Stimulated activated CD4-positive, alpha-beta T cell treated with anti-CD3 and anti-CD28 coated beads, Interleukin-12 subunit alpha, Interleukin-12 subunit beta, amount 100 ng/mL, for 48 hours (primary cell): ENCODE measurements at regions not wholly inside any gene's neighbourhood (a gene's known extent, or its start where the extent isn't known, plus 50 kb on each side); places are given as distances from the start of the nearest gene placed in this dataset.
"Not testable (repeated sequence)": the region's sequence is repeated elsewhere in the genome, so short reads cannot be mapped to it uniquely, and the experiment has no call there.

Source experiments
- DNase-seq, 3 donors: peaks; one replicate each; pipeline ENCODE4 v3.0.0-alpha.2; 2020; ENCODE audit warnings: low read depth in 2 of 3, low spot score in 1 of 3

DNA sequence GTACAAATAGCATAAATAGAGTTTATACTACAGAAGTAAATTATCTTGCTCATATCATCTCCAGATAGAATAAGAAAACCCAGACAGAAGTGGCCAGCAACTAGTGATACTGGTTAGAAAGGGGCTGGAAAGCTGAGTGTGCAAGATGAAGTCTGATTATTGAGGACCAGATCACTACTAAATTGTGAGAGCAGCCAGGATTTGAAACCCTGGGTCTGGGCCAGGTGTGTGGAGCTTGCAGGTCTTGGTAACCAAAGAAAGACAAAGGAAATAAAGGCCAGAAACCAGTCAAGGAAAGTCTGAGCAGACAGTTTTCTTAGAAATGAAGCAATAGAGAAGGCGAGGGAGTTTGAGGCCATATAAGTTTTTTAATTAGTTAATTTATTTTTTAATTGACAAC, 611.8 kb downstream of the ETNK1 start:
- DNase-seq, result no peak

DNA sequence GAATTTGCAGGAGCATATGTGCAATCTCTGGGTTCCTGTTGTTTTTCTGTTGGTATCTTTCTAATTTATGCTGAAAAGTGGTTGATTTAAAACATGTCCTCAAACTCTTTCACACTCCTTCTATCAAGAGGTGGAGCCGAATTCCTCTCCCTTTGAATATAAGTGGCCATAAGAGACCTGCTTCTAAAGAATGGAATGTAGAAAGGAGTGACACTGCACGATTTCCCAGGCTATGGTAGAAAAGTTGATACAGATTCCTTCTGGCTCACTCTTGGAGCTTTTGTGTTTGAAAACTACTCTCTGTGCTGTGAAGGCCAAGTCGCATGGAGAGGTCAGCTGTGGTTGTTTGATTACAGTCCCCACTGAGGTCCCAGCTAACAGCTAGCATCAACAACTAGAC, 613.2 kb downstream of the ETNK1 start:
- DNase-seq, result no peak

DNA sequence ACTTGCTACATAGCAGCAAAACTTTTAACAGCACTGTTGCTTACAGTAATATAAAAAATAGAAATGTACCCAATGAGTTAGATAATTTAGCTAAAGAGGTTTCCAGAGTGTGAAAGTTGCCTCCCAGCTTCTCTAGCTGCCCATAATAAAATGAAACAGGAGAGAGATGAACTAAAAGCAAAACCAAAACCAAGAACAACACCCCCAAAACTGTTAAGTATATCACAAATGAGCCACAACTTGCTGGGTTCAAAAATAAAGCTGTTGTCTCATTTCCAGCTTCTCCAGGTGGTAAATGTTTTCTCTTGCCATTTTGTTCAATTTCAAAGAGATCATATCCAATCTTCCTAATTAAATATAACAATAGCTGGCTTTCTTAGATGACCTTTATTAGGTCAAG, 614.0 kb downstream of the ETNK1 start:
- no peak for DNase-seq

DNA sequence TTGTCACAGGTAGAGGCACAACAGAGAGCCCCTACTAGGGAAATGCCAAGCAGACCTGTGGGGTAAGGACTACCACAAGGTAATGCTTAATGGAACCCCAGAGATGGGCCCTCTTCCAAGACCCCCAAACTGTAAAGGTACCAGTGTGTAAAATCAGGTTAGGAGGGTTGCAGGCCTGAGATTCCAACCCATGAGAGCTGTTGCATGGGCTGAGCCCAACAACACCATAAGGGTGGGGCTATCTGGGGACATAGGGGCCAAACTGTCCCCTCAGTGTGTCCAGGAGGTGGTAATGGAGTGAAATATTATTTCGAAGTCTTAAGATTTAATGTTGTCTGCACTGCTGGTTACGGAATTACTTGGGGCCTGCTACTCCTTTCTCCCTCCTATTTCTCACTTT, 620.2 kb downstream of the ETNK1 start:
- no peak for DNase-seq

DNA sequence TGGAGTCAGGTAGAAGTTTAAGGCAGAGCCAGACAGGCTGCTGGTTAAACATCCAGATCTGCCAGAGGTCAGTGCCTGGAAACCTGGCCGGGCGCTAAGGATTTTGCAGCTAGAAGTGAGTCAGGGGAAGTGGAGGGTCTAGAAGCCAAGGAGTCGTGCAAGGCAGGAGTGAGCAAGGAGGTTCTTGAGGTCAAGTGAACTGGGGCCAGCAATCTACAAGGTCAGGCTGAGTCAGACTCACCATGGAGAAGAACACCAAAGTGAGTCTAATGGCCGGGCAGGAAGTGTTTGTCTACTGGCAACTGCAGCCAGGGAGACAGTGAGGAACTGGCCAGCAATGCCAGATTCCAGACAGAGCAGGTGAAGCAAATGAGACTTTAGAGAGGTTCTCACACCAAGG, 628.2 kb downstream of the ETNK1 start:
- no peak for DNase-seq

DNA sequence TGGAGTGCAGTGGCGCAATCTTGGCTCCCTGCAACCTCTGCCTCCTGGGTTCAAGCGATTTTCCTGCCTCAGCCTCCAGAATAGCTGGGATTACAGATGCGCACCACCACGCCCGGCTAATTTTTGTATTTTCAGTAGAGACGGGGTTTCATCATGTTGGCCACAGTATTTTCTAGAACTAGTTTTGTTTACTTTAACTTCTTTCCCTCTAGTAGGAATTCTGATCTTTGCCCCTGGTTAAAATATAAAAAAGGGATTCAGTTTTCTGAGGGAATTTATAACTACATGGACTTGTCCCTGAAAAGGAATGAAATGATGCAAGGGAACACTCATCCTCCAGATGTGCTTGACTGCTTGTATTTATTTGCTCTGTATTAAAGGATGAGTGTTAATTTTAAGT, 628.9 kb downstream of the ETNK1 start:
- not testable (repeated sequence) for DNase-seq

DNA sequence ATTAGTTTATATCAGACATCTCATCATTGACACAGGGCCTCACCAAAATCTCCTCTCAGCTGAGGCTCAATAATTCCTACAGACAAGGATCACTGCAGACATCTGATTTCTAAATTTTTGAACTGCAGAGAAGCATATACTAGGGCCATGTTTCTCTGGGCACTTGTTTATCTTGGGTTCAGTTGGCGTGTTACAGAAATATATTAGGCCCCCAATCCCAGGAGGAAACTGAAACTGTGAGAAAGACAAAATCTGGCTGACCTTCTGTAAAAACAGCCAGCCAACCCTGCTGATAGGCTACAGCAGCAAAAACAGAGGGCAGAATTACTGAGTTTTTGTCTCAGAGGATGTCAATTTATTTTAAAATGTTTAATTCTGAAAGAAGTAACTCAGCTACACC, 634.6 kb downstream of the ETNK1 start:
- no peak for DNase-seq

DNA sequence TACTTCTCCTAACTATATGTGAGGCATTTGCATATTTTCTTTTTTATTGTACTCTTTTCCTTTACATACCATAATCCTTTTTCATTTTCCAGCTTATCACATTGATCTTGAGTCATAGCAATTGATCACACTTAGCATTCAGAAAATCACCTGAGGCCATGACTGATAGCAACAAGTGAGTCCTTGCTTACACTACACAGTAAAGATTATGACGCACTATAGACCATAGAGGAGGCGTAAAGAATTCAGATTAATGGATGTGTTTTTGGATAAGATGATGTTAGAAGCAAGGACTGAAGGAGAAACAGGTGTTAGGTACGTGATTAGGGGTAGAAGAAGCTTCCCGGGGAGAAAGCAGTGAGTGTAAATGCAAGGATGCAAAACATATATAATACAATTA, 637.7 kb downstream of the ETNK1 start:
- DNase-seq, result no peak

DNA sequence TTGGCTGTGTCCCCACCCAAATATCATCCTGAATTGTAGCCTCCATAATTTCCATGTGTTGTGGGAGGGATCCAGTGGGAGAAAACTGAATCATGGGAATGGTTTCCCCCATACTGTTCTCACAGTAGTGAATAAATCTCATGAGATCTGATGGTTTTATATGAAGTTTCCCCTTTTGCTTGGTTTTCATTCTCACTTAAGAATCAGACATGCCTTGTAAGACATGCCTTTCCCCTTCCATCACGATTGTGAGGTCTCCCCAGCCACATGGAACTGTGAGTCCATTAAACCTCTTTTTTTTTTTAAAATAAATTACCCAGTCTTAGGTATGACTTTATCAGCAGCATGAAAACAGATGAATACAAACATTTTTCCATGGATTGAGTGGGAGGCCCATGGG, 652.9 kb downstream of the ETNK1 start:
- no peak for DNase-seq

DNA sequence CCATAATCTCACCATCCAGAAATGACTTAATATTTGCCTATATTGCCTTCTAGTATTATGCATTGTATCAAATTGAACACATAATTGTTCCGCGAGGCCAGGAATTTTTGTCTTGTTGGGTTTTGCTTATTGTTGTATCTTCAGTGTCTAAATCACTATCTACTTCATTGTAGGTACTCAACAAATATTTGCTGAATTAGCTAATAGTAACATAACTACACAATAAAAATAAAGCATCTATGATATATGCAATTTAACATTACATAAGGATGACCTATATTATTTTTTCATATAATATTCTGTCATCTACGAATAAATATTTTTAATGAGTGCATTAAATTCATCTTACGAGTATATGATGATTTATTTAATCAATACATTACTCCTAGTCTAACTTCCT, 656.3 kb downstream of the ETNK1 start:
- DNase-seq, result no peak

DNA sequence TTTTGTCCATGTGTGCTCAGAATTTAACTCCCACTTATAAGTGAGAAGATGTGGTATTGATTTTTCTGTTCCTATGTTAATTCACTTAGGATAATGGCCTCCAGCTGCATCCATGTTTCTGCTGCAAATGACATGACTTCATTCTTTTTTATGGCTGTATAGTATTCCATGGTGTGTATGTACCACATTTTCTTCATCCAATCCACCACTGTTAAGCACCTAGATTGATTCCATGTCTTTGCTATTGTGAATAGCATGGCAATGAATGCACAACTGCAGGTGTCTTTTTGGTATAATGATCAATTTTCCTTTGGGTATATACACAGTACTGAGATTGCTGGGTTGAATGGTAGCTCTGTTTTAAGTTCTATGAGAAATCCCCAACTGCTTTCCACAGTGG, 657.7 kb downstream of the ETNK1 start:
- no peak for DNase-seq

DNA sequence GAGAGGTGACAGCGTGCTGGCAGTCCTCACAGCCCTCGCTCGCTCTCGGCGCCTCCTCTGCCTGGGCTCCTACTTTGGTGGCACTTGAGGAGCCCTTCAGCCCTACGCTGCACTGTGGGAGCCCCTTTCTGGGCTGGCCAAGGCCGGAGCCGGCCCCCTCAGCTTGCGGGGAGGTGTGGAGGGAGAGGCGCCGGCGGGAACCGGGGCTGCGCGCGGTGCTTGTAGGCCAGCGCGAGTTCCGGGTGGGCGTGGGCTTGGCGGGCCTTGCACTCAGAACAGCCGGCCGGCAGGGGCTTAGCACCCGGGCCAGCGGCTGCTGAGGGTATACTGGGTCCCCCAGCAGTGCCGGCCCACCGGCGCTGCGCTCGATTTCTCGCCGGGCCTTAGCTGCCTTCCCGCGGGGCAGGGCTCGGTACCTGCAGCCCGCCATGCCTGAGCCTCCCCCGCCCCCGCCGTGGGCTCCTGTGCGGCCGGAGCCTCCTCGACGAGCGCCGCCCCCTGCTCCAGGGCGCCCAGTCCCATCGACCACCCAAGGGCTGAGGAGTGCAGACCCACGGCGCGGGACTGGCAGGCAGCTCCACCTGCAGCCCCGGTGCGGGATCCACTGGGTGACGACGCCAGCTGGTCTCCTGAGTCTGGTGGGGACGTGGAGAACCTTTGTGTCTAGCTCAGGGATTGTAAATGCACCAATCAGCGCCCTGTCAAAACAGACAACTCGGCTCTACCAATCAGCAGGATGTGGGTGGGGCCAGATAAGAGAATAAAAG, 661.0 kb downstream of the ETNK1 start:
- DNase-seq, result not testable (repeated sequence)

DNA sequence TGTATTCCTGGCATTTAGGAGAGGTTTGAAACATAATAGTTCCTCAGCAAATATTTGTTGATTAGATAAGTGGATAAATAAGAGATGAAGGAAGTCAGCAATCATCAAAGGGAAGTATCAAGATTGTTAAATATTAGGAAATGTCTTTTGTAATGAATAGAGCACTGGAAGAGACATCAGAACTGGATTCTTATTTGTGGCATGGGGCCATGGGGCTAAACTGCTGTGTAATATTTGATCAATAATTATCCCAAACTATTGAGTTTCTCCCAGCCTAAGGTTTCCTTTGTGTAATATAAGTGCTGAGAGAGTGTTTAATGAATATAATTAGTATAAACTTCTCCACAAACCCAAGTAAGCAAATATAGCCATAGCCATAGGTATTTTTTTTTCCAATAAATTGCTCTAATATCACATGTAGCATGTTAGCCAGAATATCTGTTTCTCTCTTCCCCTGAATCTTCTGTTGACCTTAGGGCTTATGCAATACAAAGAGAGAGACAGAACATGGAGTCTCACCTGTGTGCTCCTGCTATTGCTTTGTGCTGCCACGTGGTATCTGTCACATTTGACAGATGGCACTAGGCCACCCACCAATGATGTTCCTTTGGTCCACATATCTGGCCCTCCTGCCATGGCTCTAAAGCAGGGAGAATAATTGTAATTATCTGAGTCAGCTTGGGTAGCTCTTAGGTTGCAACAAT, 658.7 kb downstream of the SOX5 start:
- no peak for DNase-seq

DNA sequence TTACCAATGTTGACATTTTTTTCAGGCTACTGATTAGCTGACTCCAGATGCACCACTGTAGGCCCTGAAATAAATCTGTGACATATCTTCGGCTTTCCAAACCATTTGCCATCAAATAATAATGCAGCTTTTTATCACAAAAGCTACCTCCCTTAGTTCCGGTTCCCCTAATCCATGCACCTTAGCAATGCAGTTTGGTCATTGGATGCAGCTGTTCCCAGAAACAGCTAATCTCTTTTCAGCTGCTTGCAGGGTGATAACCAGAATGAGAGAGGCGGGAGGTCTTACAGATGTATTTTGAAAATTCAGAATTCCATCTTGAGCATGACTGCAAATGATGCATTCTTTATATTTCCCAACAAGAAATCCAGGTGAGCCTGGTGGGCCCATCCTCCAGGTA, 646.2 kb downstream of the SOX5 start:
- DNase-seq, result no peak

DNA sequence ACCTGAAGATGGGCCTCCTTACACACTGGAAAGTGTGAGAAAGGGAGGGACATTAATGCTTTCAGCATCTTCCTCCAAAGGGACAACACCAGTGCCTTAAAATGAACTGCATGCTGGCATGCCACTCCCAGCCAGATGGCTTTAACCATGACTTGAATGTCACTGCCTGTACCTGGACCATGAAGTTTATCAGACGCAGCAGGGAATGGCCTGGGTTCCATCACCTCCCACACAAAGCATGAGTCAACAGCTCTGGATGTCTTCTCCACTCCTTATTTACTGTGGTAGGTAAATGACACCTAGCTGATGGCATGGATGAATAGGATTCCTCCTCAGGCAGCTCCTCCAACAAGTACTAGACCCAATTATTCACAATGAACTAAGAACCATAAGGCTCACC, 645.6 kb downstream of the SOX5 start:
- DNase-seq, result no peak

DNA sequence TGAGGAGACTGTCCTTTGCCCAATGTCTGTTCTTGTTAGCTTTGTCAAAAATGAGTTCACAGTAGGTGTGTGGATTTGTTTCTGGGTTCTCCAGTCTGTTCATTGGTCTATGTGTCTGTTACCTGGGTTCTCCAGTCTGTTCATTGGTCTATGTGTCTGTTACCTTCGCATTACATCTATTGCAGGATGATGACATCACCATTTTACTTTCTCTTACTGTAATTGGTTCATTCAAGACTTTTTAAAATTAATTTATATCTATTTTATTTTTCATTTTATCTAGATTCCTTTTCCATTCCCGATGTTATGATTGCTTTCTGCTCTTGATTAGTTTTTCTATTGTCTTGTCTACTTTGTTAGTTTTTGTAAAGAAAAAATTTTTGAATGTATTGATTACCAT, 615.5 kb downstream of the SOX5 start:
- no peak for DNase-seq

DNA sequence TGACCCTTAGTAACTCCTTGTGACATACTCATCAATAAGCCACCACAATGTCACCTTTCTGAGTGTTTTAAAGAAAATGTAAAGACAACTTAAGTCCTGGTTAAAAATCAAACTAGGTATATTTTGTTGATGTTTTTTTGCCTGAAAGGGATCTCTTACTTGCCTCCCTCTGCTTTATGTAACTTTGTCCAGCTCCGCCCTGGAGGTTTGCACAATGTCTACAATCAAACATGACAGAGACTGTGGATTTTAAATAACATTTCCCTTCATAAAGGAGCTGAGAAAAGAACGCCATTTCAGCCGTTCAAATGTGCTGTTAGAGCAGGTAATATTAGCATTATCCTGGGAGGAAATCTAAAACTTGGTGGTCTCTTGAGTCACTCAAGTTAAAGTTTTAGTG, 613.9 kb downstream of the SOX5 start:
- no peak for DNase-seq

DNA sequence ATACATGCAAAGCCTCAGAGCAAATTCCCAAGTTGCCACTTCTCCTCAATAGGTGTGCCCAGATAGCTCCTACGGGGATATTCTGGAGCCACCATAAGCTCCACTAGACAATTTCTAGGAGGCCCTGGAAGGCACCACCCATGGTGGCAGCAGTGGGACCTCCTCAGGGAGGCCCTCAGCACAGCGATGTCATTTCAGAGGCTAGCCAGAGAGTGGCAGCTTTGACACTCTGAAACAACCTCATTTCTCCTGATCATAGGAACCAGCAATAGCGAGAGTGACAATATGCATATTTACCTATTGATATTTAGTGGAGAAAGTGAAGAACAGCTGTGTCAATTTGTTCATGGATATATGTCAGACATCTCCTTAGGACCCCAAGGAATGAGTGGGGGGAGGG, 612.3 kb downstream of the SOX5 start:
- no peak for DNase-seq

DNA sequence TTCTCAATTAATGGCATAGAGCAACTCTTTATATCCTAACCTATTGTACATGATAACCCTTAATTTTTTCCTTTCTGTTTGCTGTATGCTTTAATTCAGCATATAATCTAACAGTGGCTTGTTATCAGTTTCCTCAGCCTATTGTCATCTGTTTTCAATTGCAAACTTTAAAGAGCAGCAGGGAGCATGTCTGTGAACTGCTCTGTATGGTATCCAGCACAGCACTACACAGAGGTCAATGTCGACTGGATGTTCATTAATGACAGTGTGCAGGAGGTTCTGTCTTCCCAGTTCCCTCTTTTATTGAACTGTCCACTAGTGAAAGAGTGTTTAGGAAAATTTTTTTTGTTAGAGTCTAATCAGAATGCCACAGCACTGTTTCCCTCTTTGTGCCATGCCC, 609.1 kb downstream of the SOX5 start:
- DNase-seq, result no peak

DNA sequence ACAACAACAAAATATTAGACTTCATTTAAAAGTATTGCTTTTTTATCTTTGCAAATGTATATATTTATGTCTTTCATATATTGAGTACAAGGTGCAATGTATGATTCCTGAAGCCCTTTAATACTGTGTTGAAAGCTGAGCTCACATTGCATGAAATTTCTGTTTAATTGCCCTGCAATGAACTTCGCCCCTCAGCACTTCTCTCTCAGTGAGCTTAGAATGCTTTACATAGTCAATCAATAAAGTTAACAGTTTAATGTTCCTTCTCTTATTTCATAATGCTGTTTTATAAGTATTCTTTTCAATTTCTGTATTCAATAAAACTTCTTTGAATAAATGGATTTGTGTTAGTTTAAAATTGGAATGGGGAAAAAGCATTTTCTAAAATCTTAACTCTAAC, 607.1 kb downstream of the SOX5 start:
- DNase-seq, result no peak

DNA sequence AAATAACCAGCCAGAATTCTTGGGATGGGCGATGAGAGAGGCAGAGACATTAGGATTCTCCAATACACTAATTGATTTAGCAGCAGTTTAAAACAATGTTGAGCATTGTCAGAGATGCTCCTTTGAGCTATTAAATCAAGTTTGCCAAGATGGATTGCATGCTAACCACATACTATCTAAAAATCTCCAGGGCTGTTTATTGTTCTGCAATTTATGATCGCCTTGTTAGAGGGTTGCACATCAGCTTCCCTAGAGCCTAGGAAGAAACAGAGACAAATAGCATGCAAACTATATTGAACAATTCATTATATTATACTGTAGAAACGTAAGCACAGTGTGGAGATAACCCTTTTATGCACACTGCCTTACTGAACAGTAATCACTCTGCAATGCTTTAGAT, 599.9 kb downstream of the SOX5 start:
- no peak for DNase-seq

DNA sequence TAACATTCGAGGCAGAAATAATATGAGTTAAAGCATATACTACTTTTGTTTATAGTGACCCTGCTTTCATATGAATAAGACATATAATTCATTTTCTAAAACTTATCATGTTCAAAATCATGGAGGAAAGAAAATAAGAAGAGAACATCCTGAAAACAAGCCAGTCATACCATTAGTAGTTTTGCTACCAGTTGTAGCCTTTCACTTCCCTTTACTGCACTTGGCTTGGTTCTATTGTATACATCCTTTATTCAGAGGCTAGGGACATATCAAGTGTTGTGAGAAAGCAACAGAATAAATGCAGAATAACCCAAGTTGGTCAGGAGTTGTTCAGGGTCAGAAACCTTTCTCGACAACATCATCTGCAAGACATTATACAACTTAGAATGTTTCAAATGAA, 598.7 kb downstream of the SOX5 start:
- no peak for DNase-seq

DNA sequence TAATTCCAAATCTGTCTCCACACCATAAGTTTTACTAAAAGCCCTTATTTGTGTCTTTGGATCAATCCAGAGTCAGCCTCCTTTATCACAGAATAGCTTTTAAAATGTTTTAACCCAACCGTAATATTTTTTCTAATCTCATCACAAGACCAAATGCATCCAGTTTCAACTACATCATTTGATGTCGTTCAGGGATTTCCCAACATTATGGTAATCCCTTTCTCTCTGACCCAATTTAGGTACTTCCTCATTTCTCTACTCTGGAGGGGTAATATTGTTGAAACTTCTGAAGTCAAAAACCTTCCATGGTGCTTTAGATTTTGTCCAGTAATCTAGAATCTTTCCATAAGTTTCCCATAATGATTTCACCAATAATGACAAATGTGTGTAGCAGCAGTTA, 596.8 kb downstream of the SOX5 start:
- no peak for DNase-seq
